ENCODE measurements at regions not wholly inside any gene's neighbourhood (a gene's known extent, or its start where the extent isn't known, plus 50 kb on each side); places are given as distances from the start of the nearest gene placed in this dataset.

DNA sequence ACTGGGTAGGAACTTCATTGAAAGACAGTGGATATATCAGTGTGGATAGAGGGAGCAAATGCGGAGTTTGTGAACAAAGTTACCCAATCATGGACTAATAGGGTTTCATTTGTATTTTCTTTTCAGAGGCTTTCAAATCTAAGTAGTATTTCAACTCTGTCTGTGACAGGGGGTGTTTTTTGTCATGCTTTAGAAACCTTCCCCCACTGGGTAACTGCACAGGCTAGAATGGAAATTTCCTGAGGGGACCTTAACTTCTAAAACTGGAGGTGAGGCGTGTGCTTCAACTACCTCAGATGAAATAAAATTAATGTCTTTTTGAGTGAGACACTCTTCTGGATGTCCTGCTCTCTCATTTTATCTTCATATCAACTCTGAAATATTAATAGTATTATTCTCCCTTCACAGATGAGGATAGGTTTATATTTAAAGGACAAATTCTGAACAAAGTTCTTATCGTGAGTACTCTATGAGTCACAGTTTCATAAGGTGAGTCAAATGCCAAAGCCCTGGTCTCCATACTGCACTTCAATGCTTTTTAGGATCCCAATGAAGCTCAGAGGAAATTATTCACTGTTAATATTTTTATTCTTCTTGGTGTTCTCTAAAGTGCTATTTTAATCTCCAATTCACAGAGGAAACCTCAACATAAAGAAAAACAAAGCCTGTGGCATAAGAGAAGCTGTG lies 770.6 kb downstream of the CCSER2 start:
- TF ChIP-seq, protein P1, sequence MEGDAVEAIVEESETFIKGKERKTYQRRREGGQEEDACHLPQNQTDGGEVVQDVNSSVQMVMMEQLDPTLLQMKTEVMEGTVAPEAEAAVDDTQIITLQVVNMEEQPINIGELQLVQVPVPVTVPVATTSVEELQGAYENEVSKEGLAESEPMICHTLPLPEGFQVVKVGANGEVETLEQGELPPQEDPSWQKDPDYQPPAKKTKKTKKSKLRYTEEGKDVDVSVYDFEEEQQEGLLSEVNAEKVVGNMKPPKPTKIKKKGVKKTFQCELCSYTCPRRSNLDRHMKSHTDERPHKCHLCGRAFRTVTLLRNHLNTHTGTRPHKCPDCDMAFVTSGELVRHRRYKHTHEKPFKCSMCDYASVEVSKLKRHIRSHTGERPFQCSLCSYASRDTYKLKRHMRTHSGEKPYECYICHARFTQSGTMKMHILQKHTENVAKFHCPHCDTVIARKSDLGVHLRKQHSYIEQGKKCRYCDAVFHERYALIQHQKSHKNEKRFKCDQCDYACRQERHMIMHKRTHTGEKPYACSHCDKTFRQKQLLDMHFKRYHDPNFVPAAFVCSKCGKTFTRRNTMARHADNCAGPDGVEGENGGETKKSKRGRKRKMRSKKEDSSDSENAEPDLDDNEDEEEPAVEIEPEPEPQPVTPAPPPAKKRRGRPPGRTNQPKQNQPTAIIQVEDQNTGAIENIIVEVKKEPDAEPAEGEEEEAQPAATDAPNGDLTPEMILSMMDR (IDR thresholded peaks at IDR 0.05 in 4 of 5, conservative IDR thresholded peaks at IDR 0.05 in 1 of 5): no peak
- no peak for TF ChIP-seq POLR2A (IDR thresholded peaks at IDR 0.05)
